GM12892 (cell line): ENCODE measurements at regions not wholly inside any gene's neighbourhood (a gene's known extent, or its start where the extent isn't known, plus 50 kb on each side); places are given as distances from the start of the nearest gene placed in this dataset.

Experiments used
- POLR2A ChIP-seq: IDR thresholded peaks from 2 replicates; pipeline ENCODE4 v1.6.1; 2011; ENCODE audit warnings: low read depth, low read length, control low read depth
- POLR2AphosphoS5 ChIP-seq: IDR thresholded peaks from 2 replicates; pipeline ENCODE4 v1.6.1; 2011; ENCODE audit warnings: low read depth, low read length, control low read depth
- TAF1 ChIP-seq: IDR thresholded peaks from 2 replicates; pipeline ENCODE4 v1.6.1; 2011; ENCODE audit warnings: low read depth, mild to moderate bottlenecking, control low read depth, low read length, borderline replicate concordance

DNA sequence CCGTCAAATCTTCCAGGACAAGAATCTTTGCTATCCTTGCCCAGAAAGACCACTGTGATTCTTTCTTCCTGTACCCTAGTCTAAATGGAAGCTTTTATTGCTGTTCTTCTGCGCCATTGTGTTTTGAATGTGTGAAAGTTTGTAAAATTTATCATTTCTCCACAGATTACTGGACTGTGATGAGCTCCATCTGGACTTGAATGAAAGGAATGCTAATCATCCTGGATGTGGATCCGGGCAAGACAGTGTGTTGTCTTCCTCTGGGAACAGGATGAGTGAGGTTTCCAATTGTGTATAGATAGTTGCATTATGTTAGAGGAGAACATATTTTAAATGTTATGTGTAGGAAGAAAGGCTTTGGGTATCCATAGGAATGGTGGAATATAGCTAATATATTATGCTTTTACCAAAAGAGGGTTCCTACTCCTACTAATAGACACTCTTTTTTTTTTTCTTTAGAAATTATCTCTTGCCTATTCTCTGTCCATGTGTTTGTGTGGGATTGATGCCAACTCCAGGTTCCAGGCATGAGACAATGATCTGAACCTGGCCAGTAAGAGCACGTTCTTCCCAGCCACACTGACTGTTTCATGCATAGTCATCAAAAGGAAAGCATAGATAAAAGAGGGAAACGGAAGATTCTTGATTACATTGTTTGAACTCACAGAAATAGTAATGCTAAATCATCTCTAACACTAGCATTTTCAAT is 803.6 kb upstream of the ADGRL3 start:
- no peak for TF ChIP-seq POLR2A
- TF ChIP-seq TAF1 = no peak
- TF ChIP-seq POLR2AphosphoS5 = no peak
